HG02571 (cell line): ENCODE measurements at regions not wholly inside any gene's neighbourhood (a gene's known extent, or its start where the extent isn't known, plus 50 kb on each side); places are given as distances from the start of the nearest gene placed in this dataset.
"Not testable (repeated sequence)": the region's sequence is repeated elsewhere in the genome, so short reads cannot be mapped to it uniquely, and the experiment has no call there.

Experiments used
- ATAC-seq: cut with Tn5 transposase; IDR thresholded peaks from one replicate; pipeline ENCODE4 v1.9.1; 2021; ENCODE audit warnings: mild to moderate bottlenecking, moderate library complexity; ENCODE audit not compliant: unreplicated experiment

- ATAC-seq: no peak
Observed at GRCh38 chr2:35606394-35606793, 749.2 kb upstream of the CRIM1 start.

- no peak for ATAC-seq
Observed at GRCh38 chr2:35598310-35598709, 757.3 kb upstream of the CRIM1 start.

- no peak for ATAC-seq
Observed at GRCh38 chr2:35591886-35592285, 763.7 kb upstream of the CRIM1 start.

GRCh38 chr2:35585972-35586371, 769.6 kb upstream of the CRIM1 start:
- no peak for ATAC-seq

GRCh38 chr2:35582637-35583036, 772.9 kb upstream of the CRIM1 start:
- no peak for ATAC-seq

- ATAC-seq: no peak
Observed at GRCh38 chr2:35580956-35581355, 774.6 kb upstream of the CRIM1 start.

GRCh38 chr2:35568574-35568973, 787.0 kb upstream of the CRIM1 start:
- not testable (repeated sequence) for ATAC-seq

GRCh38 chr2:35562488-35562887, 793.1 kb upstream of the CRIM1 start:
- no peak for ATAC-seq

GRCh38 chr2:35548171-35548570, 807.4 kb upstream of the CRIM1 start:
- ATAC-seq: no peak

GRCh38 chr2:35545301-35545700, 810.3 kb upstream of the CRIM1 start:
- ATAC-seq: no peak

GRCh38 chr2:35538796-35539195, 816.8 kb upstream of the CRIM1 start:
- ATAC-seq: no peak

- no peak for ATAC-seq
Observed at GRCh38 chr2:35530615-35531135, 824.9 kb upstream of the CRIM1 start.

- no peak for ATAC-seq
Observed at GRCh38 chr2:35526741-35527140, 828.8 kb upstream of the CRIM1 start.

- no peak for ATAC-seq
Observed at GRCh38 chr2:35522450-35522849, 833.1 kb upstream of the CRIM1 start.

- ATAC-seq: no peak
Observed at GRCh38 chr2:35510636-35511035, 844.9 kb upstream of the CRIM1 start.

- ATAC-seq: no peak
Observed at GRCh38 chr2:35508601-35509000, 847.0 kb upstream of the CRIM1 start.

GRCh38 chr2:35504419-35504818, 851.2 kb upstream of the CRIM1 start:
- no peak for ATAC-seq

GRCh38 chr2:35503738-35504199, 851.8 kb upstream of the CRIM1 start:
- no peak for ATAC-seq

- no peak for ATAC-seq
Observed at GRCh38 chr2:35503311-35503710, 852.3 kb upstream of the CRIM1 start.

- ATAC-seq: no peak
Observed at GRCh38 chr2:35501076-35501475, 854.5 kb upstream of the CRIM1 start.

GRCh38 chr2:35496022-35496421, 859.6 kb upstream of the CRIM1 start:
- ATAC-seq: no peak

GRCh38 chr2:35495182-35495581, 860.4 kb upstream of the CRIM1 start:
- ATAC-seq: no peak

GRCh38 chr2:35478121-35478520, 877.5 kb upstream of the CRIM1 start:
- not testable (repeated sequence) for ATAC-seq
